Endothelial cell of umbilical vein (primary cell): ENCODE measurements at regions not wholly inside any gene's neighbourhood (a gene's known extent, or its start where the extent isn't known, plus 50 kb on each side); places are given as distances from the start of the nearest gene placed in this dataset.
"Not testable (repeated sequence)": the region's sequence is repeated elsewhere in the genome, so short reads cannot be mapped to it uniquely, and the experiment has no call there.

Experiments
- POLR2A ChIP-seq: IDR thresholded peaks from 2 replicates; pipeline ENCODE4 v1.6.1; 2012; ENCODE audit warnings: low read depth, mild to moderate bottlenecking, control low read depth, low read length
- POLR2AphosphoS5 ChIP-seq: IDR thresholded peaks from 2 replicates; pipeline ENCODE4 v1.6.1; 2012; ENCODE audit warnings: low read depth, mild to moderate bottlenecking, control low read depth, low read length, moderate library complexity; ENCODE audit not compliant: insufficient read depth
- TF ChIP-seq, protein P1 (sequence below), 2 donors: IDR thresholded peaks; 1 replicate in 1 of 2; 2 replicates in 1 of 2; pipeline ENCODE4 v1.5.1; 2011; ENCODE audit warnings: low read length in 2 of 2, mild to moderate bottlenecking in 2 of 2, moderate library complexity in 2 of 2, control low read depth in 1 of 2, inconsistent platforms in 1 of 2, low read depth in 1 of 2; ENCODE audit not compliant: insufficient read depth in 1 of 2; ENCODE audit errors: extremely low read depth in 1 of 2

GRCh38 chr6:26829480-26829879, 169.9 kb upstream of the ZNF322 start:
- TF ChIP-seq, protein P1, sequence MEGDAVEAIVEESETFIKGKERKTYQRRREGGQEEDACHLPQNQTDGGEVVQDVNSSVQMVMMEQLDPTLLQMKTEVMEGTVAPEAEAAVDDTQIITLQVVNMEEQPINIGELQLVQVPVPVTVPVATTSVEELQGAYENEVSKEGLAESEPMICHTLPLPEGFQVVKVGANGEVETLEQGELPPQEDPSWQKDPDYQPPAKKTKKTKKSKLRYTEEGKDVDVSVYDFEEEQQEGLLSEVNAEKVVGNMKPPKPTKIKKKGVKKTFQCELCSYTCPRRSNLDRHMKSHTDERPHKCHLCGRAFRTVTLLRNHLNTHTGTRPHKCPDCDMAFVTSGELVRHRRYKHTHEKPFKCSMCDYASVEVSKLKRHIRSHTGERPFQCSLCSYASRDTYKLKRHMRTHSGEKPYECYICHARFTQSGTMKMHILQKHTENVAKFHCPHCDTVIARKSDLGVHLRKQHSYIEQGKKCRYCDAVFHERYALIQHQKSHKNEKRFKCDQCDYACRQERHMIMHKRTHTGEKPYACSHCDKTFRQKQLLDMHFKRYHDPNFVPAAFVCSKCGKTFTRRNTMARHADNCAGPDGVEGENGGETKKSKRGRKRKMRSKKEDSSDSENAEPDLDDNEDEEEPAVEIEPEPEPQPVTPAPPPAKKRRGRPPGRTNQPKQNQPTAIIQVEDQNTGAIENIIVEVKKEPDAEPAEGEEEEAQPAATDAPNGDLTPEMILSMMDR (IDR thresholded peaks at IDR 0.05; ENCODE audit: extremely low read depth in 1 of 2, insufficient read depth in 1 of 2, low read depth in 1 of 2, low read length in 2 of 2): not testable (repeated sequence)
- not testable (repeated sequence) for TF ChIP-seq POLR2A, POLR2AphosphoS5
